ENCODE measurements at regions not wholly inside any gene's neighbourhood (a gene's known extent, or its start where the extent isn't known, plus 50 kb on each side); places are given as distances from the start of the nearest gene placed in this dataset.
A peak's percentile ranks its signal among the peaks of the same experiment; 100 is the strongest.
"Not testable (repeated sequence)": the region's sequence is repeated elsewhere in the genome, so short reads cannot be mapped to it uniquely, and the experiment has no call there.

DNA sequence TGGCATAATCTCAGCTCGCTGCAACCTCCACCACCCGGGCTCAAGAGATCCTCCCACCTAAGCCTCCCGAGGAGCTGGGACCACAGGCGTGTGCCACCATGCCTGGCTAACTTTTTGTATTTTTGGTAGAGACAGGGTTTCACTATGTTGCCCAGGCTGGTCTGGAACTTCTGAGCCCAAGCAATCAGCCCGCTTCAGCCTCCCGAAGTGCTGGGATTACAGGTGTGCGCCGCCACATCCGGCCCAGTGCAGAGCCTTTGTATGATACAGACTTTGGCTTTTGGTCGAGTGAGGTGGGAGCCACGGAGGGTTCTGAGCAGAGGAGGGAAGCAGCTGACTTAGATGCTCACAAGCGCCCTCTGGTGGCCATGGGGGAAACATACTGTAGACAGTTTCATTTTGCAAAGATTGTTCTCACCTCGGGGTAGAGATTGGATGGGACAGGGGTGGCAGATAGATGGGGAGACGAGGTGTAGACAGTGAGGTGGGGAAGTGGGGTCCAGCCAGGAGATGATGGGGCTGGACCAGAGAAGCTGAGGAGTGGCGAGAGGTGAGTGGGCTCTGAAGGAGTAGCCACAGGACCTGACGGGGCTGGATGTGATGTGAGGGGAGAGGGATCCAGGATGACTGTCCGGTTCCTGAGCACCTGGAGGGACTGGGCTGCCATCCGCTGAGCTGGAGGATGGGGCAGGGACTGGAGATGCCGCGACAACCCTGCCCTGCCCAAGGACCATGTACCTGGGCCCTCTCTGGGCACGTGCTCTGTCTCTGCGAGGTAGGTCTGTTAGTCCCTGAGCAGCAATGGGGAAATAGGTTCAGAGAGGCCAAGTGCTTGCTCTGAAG is 105.1 kb downstream of the CRLF3 start:
- not testable (repeated sequence) for H3K4me3 ChIP-seq (ENCODE audit: low read depth, low read length)
- DNase-seq (ENCODE audit: low read depth) = peak; percentile 78
- TF ChIP-seq CTCF (IDR thresholded peaks at IDR 0.05; ENCODE audit: low read depth, low read length) = peak; percentile 54

GRCh38 chr17:30718691-30719090 is 105.8 kb downstream of the CRLF3 start:
- not testable (repeated sequence) for H3K4me3 ChIP-seq (ENCODE audit: low read depth, low read length); DNase-seq (ENCODE audit: low read depth)

- not testable (repeated sequence) for H3K4me3 ChIP-seq (ENCODE audit: low read depth, low read length); DNase-seq (ENCODE audit: low read depth)
These were observed 106.4 kb downstream of the CRLF3 start for GRCh38 chr17:30718099-30718447.

- no peak overlapping the region for H3K4me3 ChIP-seq (ENCODE audit: low read depth, low read length)
- DNase-seq (ENCODE audit: low read depth) = no peak
- no peak for TF ChIP-seq POLR2A (IDR thresholded peaks at IDR 0.05; ENCODE audit: extremely low read depth, insufficient read length)
- TF ChIP-seq CTCF (IDR thresholded peaks at IDR 0.05; ENCODE audit: low read depth, low read length) = no peak
- TF ChIP-seq, protein P1, sequence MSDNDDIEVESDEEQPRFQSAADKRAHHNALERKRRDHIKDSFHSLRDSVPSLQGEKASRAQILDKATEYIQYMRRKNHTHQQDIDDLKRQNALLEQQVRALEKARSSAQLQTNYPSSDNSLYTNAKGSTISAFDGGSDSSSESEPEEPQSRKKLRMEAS (IDR thresholded peaks at IDR 0.05; ENCODE audit: low read depth, low read length) = no peak
- TF ChIP-seq MYC (IDR thresholded peaks at IDR 0.05; ENCODE audit: low read depth, low read length) = no peak
These were observed 107.0 kb downstream of the CRLF3 start for GRCh38 chr17:30717291-30718098.

- DNase-seq (ENCODE audit: low read depth) = peak; percentile 74
- no peak overlapping the region for H3K4me3 ChIP-seq (ENCODE audit: low read depth, low read length)
- TF ChIP-seq, protein P1 (IDR thresholded peaks at IDR 0.05; ENCODE audit: low read depth, low read length) = no peak
- TF ChIP-seq CTCF (IDR thresholded peaks at IDR 0.05; ENCODE audit: low read depth, low read length) = peak; percentile 48
These were observed 107.8 kb downstream of the CRLF3 start for GRCh38 chr17:30716461-30717290.

- DNase-seq (ENCODE audit: low read depth) = peak; percentile 70
- peak; percentile 76 for TF ChIP-seq CTCF (IDR thresholded peaks at IDR 0.05; ENCODE audit: low read depth, low read length)
- H3K4me3 ChIP-seq (ENCODE audit: low read depth, low read length) = not testable (repeated sequence)
These were observed 109.5 kb downstream of the CRLF3 start for GRCh38 chr17:30714825-30715622.

- H3K4me3 ChIP-seq (ENCODE audit: low read depth, low read length); DNase-seq (ENCODE audit: low read depth): not testable (repeated sequence)
These were observed 110.7 kb downstream of the CRLF3 start for GRCh38 chr17:30713805-30714204.

DNA sequence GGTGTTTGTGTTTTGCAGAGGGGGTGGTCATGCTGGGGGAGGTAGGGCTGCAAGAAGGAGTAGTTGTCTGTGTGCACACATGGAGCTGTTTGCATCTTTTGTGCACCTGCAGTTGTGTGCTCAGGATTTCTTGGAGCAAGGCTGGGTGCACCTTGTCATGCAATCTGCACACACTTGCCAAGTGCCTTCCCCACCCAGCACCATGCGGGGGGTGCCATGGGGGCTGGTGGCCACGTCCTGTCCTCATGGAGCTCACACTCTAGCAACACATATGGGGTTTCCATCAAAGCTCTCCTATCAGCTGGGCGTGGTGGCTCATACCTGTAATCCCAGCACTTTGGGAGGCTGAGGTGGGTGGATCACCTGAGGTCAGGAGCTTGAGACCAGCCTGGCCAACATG is 111.6 kb downstream of the CRLF3 start:
- DNase-seq (ENCODE audit: low read depth); H3K4me3 ChIP-seq (ENCODE audit: low read depth, low read length): not testable (repeated sequence)

- DNase-seq (ENCODE audit: low read depth) = peak; percentile 33
- H3K4me3 ChIP-seq (ENCODE audit: low read depth, low read length) = not testable (repeated sequence)
These were observed 112.6 kb downstream of the CRLF3 start for GRCh38 chr17:30711626-30712507.

DNA sequence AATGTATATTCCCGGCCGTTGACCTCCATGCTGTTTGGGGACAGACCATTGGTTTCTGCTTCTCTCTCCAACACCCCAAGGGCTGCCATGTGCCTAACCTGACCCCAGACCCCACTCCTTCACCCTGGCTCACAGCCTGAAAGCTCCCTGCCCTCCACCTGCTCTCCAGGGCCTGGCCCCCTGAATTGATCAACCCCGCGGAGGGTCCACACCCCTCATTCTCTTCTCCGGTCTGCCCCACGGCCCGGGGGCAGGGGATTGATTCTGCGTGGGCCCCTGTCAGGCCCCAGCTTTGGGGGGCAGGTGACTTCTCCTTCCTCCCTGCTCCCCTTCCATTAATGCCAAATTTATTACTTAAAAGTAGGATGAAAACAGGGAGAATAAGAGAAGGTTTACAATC is 113.3 kb downstream of the CRLF3 start:
- not testable (repeated sequence) for DNase-seq (ENCODE audit: low read depth); H3K4me3 ChIP-seq (ENCODE audit: low read depth, low read length)

Data from NB4 (cell line).